ENCODE measurements at regions not wholly inside any gene's neighbourhood (a gene's known extent, or its start where the extent isn't known, plus 50 kb on each side); places are given as distances from the start of the nearest gene placed in this dataset.

GRCh38 chr1:98439471-98439870 lies 222.1 kb upstream of the SNX7 start:
- DNase-seq (ENCODE audit: insufficient read length, low spot score), result no peak
- no peak for TF ChIP-seq SPI1 (IDR thresholded peaks at IDR 0.05; ENCODE audit: low read depth, low read length)
- no peak for TF ChIP-seq POLR2A (IDR thresholded peaks at IDR 0.05; ENCODE audit: low read depth, low read length)
- TF ChIP-seq TAF1 (IDR thresholded peaks at IDR 0.05; ENCODE audit: low read depth, low read length), result no peak
- no peak for TF ChIP-seq POU2F2 (IDR thresholded peaks at IDR 0.05; ENCODE audit: low read depth, low read length)
- no peak for TF ChIP-seq POLR2AphosphoS5 (IDR thresholded peaks at IDR 0.05; ENCODE audit: low read depth, low read length)
- TF ChIP-seq PAX5 (IDR thresholded peaks at IDR 0.05; ENCODE audit: insufficient read depth, low read length, severe bottlenecking), result no peak
- no peak for FAIRE-seq

- DNase-seq (ENCODE audit: insufficient read length, low spot score) (no peak), FAIRE-seq (no peak)
- TF ChIP-seq SPI1 (IDR thresholded peaks at IDR 0.05; ENCODE audit: low read depth, low read length) (no peak), POLR2A (IDR thresholded peaks at IDR 0.05; ENCODE audit: low read depth, low read length) (no peak), PAX5 (IDR thresholded peaks at IDR 0.05; ENCODE audit: insufficient read depth, low read length, severe bottlenecking) (no peak), POU2F2 (IDR thresholded peaks at IDR 0.05; ENCODE audit: low read depth, low read length) (no peak), POLR2AphosphoS5 (IDR thresholded peaks at IDR 0.05; ENCODE audit: low read depth, low read length) (no peak), TAF1 (IDR thresholded peaks at IDR 0.05; ENCODE audit: low read depth, low read length) (no peak)
Measured at GRCh38 chr1:98437540-98437939, 224.0 kb upstream of the SNX7 start.

GRCh38 chr1:98437011-98437410 lies 224.5 kb upstream of the SNX7 start:
- FAIRE-seq, result no peak
- no peak for DNase-seq (ENCODE audit: insufficient read length, low spot score)
- TF ChIP-seq TAF1 (IDR thresholded peaks at IDR 0.05; ENCODE audit: low read depth, low read length) (no peak), SPI1 (IDR thresholded peaks at IDR 0.05; ENCODE audit: low read depth, low read length) (no peak), POLR2A (IDR thresholded peaks at IDR 0.05; ENCODE audit: low read depth, low read length) (no peak), POU2F2 (IDR thresholded peaks at IDR 0.05; ENCODE audit: low read depth, low read length) (no peak)

GRCh38 chr1:98429965-98430443 lies 231.5 kb upstream of the SNX7 start:
- DNase-seq (ENCODE audit: insufficient read length, low spot score), result no peak

GRCh38 chr1:98428864-98429263 lies 232.7 kb upstream of the SNX7 start:
- no peak for DNase-seq (ENCODE audit: insufficient read length, low spot score)
- TF ChIP-seq POLR2AphosphoS5 (IDR thresholded peaks at IDR 0.05; ENCODE audit: low read depth, low read length) (no peak), POU2F2 (IDR thresholded peaks at IDR 0.05; ENCODE audit: low read depth, low read length) (no peak), TAF1 (IDR thresholded peaks at IDR 0.05; ENCODE audit: low read depth, low read length) (no peak), POLR2A (IDR thresholded peaks at IDR 0.05; ENCODE audit: low read depth, low read length) (no peak), SPI1 (IDR thresholded peaks at IDR 0.05; ENCODE audit: low read depth, low read length) (no peak), PAX5 (IDR thresholded peaks at IDR 0.05; ENCODE audit: insufficient read depth, low read length, severe bottlenecking) (no peak)
- no peak for FAIRE-seq

More at GRCh38 chr1:98429965-98430443, 231.5 kb upstream of the SNX7 start:
- no peak for FAIRE-seq
- no peak for TF ChIP-seq TAF1 (IDR thresholded peaks at IDR 0.05; ENCODE audit: low read depth, low read length)
- no peak for TF ChIP-seq POLR2A (IDR thresholded peaks at IDR 0.05; ENCODE audit: low read depth, low read length)

GRCh38 chr1:98427664-98428063 lies 233.9 kb upstream of the SNX7 start:
- TF ChIP-seq POU2F2 (IDR thresholded peaks at IDR 0.05; ENCODE audit: low read depth, low read length) (no peak), PAX5 (IDR thresholded peaks at IDR 0.05; ENCODE audit: insufficient read depth, low read length, severe bottlenecking) (no peak), TAF1 (IDR thresholded peaks at IDR 0.05; ENCODE audit: low read depth, low read length) (no peak), SPI1 (IDR thresholded peaks at IDR 0.05; ENCODE audit: low read depth, low read length) (no peak), POLR2A (IDR thresholded peaks at IDR 0.05; ENCODE audit: low read depth, low read length) (no peak), POLR2AphosphoS5 (IDR thresholded peaks at IDR 0.05; ENCODE audit: low read depth, low read length) (no peak)
- DNase-seq (ENCODE audit: insufficient read length, low spot score), result no peak
- FAIRE-seq, result no peak

- no peak for TF ChIP-seq POLR2A (IDR thresholded peaks at IDR 0.05; ENCODE audit: low read depth, low read length)
- TF ChIP-seq SPI1 (IDR thresholded peaks at IDR 0.05; ENCODE audit: low read depth, low read length), result no peak
- no peak for TF ChIP-seq TAF1 (IDR thresholded peaks at IDR 0.05; ENCODE audit: low read depth, low read length)
- no peak for TF ChIP-seq POU2F2 (IDR thresholded peaks at IDR 0.05; ENCODE audit: low read depth, low read length)
- no peak for TF ChIP-seq PAX5 (IDR thresholded peaks at IDR 0.05; ENCODE audit: insufficient read depth, low read length, severe bottlenecking)
- no peak for TF ChIP-seq POLR2AphosphoS5 (IDR thresholded peaks at IDR 0.05; ENCODE audit: low read depth, low read length)
- no peak for FAIRE-seq
- no peak for DNase-seq (ENCODE audit: insufficient read length, low spot score)
Measured at GRCh38 chr1:98426092-98426491, 235.4 kb upstream of the SNX7 start.

- DNase-seq (ENCODE audit: insufficient read length, low spot score), result no peak
- FAIRE-seq, result no peak
- TF ChIP-seq POLR2AphosphoS5 (IDR thresholded peaks at IDR 0.05; ENCODE audit: low read depth, low read length) (no peak), POU2F2 (IDR thresholded peaks at IDR 0.05; ENCODE audit: low read depth, low read length) (no peak), POLR2A (IDR thresholded peaks at IDR 0.05; ENCODE audit: low read depth, low read length) (no peak), TAF1 (IDR thresholded peaks at IDR 0.05; ENCODE audit: low read depth, low read length) (no peak), SPI1 (IDR thresholded peaks at IDR 0.05; ENCODE audit: low read depth, low read length) (no peak), PAX5 (IDR thresholded peaks at IDR 0.05; ENCODE audit: insufficient read depth, low read length, severe bottlenecking) (no peak)
Measured at GRCh38 chr1:98422816-98423215, 238.7 kb upstream of the SNX7 start.

- no peak for TF ChIP-seq POLR2A (IDR thresholded peaks at IDR 0.05; ENCODE audit: low read depth, low read length)
- TF ChIP-seq POU2F2 (IDR thresholded peaks at IDR 0.05; ENCODE audit: low read depth, low read length), result no peak
- TF ChIP-seq POLR2AphosphoS5 (IDR thresholded peaks at IDR 0.05; ENCODE audit: low read depth, low read length), result no peak
- TF ChIP-seq PAX5 (IDR thresholded peaks at IDR 0.05; ENCODE audit: insufficient read depth, low read length, severe bottlenecking), result no peak
- TF ChIP-seq TAF1 (IDR thresholded peaks at IDR 0.05; ENCODE audit: low read depth, low read length), result no peak
- no peak for TF ChIP-seq SPI1 (IDR thresholded peaks at IDR 0.05; ENCODE audit: low read depth, low read length)
- DNase-seq (ENCODE audit: insufficient read length, low spot score) (no peak), FAIRE-seq (no peak)
Measured at GRCh38 chr1:98421085-98421435, 240.5 kb upstream of the SNX7 start.

- FAIRE-seq, result no peak
- DNase-seq (ENCODE audit: insufficient read length, low spot score), result no peak
- no peak for TF ChIP-seq POLR2A (IDR thresholded peaks at IDR 0.05; ENCODE audit: low read depth, low read length)
- no peak for TF ChIP-seq POU2F2 (IDR thresholded peaks at IDR 0.05; ENCODE audit: low read depth, low read length)
- no peak for TF ChIP-seq SPI1 (IDR thresholded peaks at IDR 0.05; ENCODE audit: low read depth, low read length)
- TF ChIP-seq PAX5 (IDR thresholded peaks at IDR 0.05; ENCODE audit: insufficient read depth, low read length, severe bottlenecking), result no peak
- TF ChIP-seq TAF1 (IDR thresholded peaks at IDR 0.05; ENCODE audit: low read depth, low read length), result no peak
- no peak for TF ChIP-seq POLR2AphosphoS5 (IDR thresholded peaks at IDR 0.05; ENCODE audit: low read depth, low read length)
Measured at GRCh38 chr1:98420376-98421084, 241.0 kb upstream of the SNX7 start.

All from GM12891 (cell line).